Thyroid gland (tissue), 4 donors: ENCODE measurements at regions not wholly inside any gene's neighbourhood (a gene's known extent, or its start where the extent isn't known, plus 50 kb on each side); places are given as distances from the start of the nearest gene placed in this dataset.

Experiments used
- DNase-seq, 2 donors: peaks; one replicate each; pipeline ENCODE4 v3.0.0-alpha.2; 2019
- H3K27ac ChIP-seq, 3 donors: fragments of 200-600 bp; sonication (generic); 1 replicate in 2 of 3; 2 replicates in 1 of 3; pipeline ENCODE4 v1.5.1; 2016 to 2019; ENCODE audit warnings: mild to moderate bottlenecking in 1 of 3, moderate library complexity in 1 of 3
- H3K27me3 ChIP-seq: fragments of 200-600 bp; sonication (generic); one replicate; pipeline ENCODE4 v1.5.1; 2019
- H3K36me3 ChIP-seq, 2 donors: fragments of 200-600 bp; sonication (generic); one replicate each; pipeline ENCODE4 v1.5.1; 2016 to 2019
- H3K4me1 ChIP-seq, 2 donors: fragments of 200-600 bp; sonication (generic); one replicate each; pipeline ENCODE4 v1.5.1; 2017 to 2019
- H3K4me3 ChIP-seq, 3 donors: fragments of 200-600 bp; sonication (generic); replicated peaks in 1 of 3; 1 replicate in 2 of 3; 2 replicates in 1 of 3; pipeline ENCODE4 v1.5.1; 2016; ENCODE audit warnings: mild to moderate bottlenecking in 1 of 3
- H3K9me3 ChIP-seq: fragments of 200-600 bp; sonication (generic); one replicate; pipeline ENCODE4 v1.5.1; 2017
- POLR2A ChIP-seq, 2 donors: fragments of 450-650 bp; IDR thresholded peaks; one replicate each; pipeline ENCODE4 v1.6.1; 2017; ENCODE audit warnings: antibody characterized with exemption in 2 of 2, mild to moderate bottlenecking in 2 of 2, moderate library complexity in 1 of 2
- WGBS, 2 donors: methylation state at CpG; one replicate each; pipeline ENCODE4 v1.1.5; 2017; 5-methylcytosine and 5-hydroxymethylcytosine counted together
- intact Hi-C: fragments of 100-400 bp; cut with DNase I; formaldehyde crosslinking; loops from one replicate; pipeline ENCODE4 v1.15.1; 2023
- TF ChIP-seq, protein P1 (sequence below), 6 experiments: fragments of 200-600 bp in 3 of 6; fragments of 450-650 bp in 3 of 6; sonication (generic) in 3 of 6; IDR thresholded peaks; one replicate each; pipeline ENCODE4 v1.5.1; 2016 to 2019; ENCODE audit warnings: antibody characterized with exemption in 6 of 6, mild to moderate bottlenecking in 2 of 6, inconsistent platforms in 1 of 6, moderate library complexity in 1 of 6

DNA sequence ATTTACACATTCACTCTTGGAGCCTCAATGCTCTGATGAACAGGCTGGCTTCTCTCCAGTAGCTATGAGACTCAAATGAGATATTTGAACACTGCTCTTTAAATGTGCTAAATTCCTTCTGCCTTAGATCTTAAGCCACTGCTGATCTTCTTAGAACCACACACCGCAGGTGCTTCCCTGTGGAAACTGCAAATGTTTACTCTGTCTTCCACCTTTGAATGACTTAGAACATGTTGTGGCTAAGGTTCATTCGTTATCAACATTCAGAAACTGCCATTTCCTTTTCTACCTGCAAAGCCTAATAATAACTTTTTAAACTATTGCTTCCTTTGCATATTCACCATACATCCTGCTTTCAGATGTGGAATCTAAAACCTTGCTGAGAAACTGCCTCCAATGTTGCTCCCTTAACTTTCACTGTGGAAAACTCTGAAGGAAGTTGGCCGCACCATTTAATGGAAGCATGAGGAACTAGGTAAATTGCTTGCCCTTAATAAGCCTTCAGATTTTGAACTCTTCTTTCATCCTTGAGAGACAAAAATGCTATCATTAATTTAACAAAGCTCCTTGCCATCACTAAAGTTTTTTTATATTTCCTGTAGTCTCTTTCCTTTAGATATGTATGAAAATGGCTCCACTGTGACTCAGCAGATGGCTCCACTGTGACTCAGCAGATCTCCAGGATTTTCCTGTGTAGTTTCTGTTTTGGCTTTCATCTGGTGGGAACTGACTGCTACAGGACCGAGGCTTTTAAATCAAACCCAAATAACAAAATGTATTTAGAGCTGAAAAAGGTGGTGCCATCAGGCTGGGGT, 143.8 kb downstream of the TNFSF18 start:
- Histone ChIP-seq H3K4me1 (no peaks in the 10 kb centered on the region), H3K27me3 (no peaks in the 10 kb centered on the region), H3K27ac (no peak overlapping the region), H3K9me3 (no peaks in the 10 kb centered on the region), H3K4me3 (no peak overlapping the region), H3K36me3 (no peaks in the 10 kb centered on the region)
- intact Hi-C loops = no loop called here
- 50 to 52% methylated on average over 4 of the region's 4 CpGs for WGBS, 2 donors
- TF ChIP-seq, protein P1, sequence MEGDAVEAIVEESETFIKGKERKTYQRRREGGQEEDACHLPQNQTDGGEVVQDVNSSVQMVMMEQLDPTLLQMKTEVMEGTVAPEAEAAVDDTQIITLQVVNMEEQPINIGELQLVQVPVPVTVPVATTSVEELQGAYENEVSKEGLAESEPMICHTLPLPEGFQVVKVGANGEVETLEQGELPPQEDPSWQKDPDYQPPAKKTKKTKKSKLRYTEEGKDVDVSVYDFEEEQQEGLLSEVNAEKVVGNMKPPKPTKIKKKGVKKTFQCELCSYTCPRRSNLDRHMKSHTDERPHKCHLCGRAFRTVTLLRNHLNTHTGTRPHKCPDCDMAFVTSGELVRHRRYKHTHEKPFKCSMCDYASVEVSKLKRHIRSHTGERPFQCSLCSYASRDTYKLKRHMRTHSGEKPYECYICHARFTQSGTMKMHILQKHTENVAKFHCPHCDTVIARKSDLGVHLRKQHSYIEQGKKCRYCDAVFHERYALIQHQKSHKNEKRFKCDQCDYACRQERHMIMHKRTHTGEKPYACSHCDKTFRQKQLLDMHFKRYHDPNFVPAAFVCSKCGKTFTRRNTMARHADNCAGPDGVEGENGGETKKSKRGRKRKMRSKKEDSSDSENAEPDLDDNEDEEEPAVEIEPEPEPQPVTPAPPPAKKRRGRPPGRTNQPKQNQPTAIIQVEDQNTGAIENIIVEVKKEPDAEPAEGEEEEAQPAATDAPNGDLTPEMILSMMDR (IDR thresholded peaks at IDR 0.05) = no peak
- TF ChIP-seq POLR2A (IDR thresholded peaks at IDR 0.05) = no peak
- DNase-seq = no peak

- no peak for DNase-seq
- Histone ChIP-seq H3K27me3 (no peaks in the 10 kb centered on the region), H3K9me3 (no peaks in the 10 kb centered on the region), H3K4me3 (no peak overlapping the region), H3K36me3 (no peaks in the 10 kb centered on the region), H3K27ac (no peak overlapping the region), H3K4me1 (no peaks in the 10 kb centered on the region)
- 92 to 93% methylated on average over 2 of the region's 2 CpGs for WGBS, 2 donors
- no peak for TF ChIP-seq POLR2A (IDR thresholded peaks at IDR 0.05)
- TF ChIP-seq, protein P1 (IDR thresholded peaks at IDR 0.05) = no peak
- intact Hi-C loops = no loop called here
Observed at GRCh38 chr1:172907834-172908326, 142.9 kb downstream of the TNFSF18 start.

- TF ChIP-seq, protein P1 (IDR thresholded peaks at IDR 0.05) = no peak
- TF ChIP-seq POLR2A (IDR thresholded peaks at IDR 0.05) = no peak
- no peak for DNase-seq
- intact Hi-C loops = no loop called here
- no peaks in the 10 kb centered on the region for H3K4me1 ChIP-seq
- H3K4me3 ChIP-seq = no peak overlapping the region
- H3K27ac ChIP-seq = no peak overlapping the region
- no peaks in the 10 kb centered on the region for H3K36me3 ChIP-seq
- no peaks in the 10 kb centered on the region for H3K9me3 ChIP-seq
- no peaks in the 10 kb centered on the region for H3K27me3 ChIP-seq
- WGBS, 2 donors = 84 to 87% methylated on average over 11 of the region's 11 CpGs
Observed at GRCh38 chr1:172909606-172910326, 141.0 kb downstream of the TNFSF18 start.

DNA sequence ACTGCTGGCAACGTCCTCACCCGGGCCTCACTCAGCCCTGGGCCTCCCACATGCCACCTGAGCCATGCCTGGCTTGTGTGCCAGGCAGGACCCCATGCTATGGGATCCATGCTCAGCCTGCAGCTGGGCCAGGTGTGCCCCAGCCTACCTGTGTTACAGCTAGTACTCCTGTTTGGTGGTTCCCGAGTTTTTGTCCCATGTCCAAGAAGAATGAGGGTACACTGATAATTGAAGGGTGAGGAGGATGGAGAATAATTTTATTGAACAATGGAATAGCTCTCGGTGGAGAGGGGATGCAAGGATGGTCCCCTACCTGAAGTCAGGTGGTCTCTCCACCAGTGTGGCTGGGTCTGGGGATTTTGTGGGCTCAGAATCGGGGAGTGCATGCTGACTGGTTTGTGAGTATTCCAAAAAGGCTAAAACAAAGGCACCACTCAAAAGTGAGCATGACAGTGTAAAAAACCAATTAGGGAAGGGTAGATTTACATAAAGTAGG, 137.9 kb downstream of the TNFSF18 start:
- no peaks in the 10 kb centered on the region for H3K36me3 ChIP-seq
- TF ChIP-seq POLR2A (IDR thresholded peaks at IDR 0.05) = no peak
- TF ChIP-seq, protein P1 (IDR thresholded peaks at IDR 0.05) = no peak
- no peaks in the 10 kb centered on the region for H3K27me3 ChIP-seq
- intact Hi-C loops = no loop called here
- WGBS, 2 donors = 66 to 75% methylated on average over 4 to 5 of the region's 5 CpGs
- H3K4me3 ChIP-seq = no peak overlapping the region
- H3K27ac ChIP-seq = no peak overlapping the region
- no peaks in the 10 kb centered on the region for H3K9me3 ChIP-seq
- DNase-seq = no peak
- no peaks in the 10 kb centered on the region for H3K4me1 ChIP-seq
